Upper lobe of left lung (tissue), 4 donors: ENCODE measurements at regions not wholly inside any gene's neighbourhood (a gene's known extent, or its start where the extent isn't known, plus 50 kb on each side); places are given as distances from the start of the nearest gene placed in this dataset.

Source experiments
- POLR2A ChIP-seq, 4 donors: fragments of 450-650 bp; IDR thresholded peaks; one replicate each; pipeline ENCODE4 v1.5.1; 2016 to 2017; ENCODE audit warnings: antibody characterized with exemption in 4 of 4, mild to moderate bottlenecking in 2 of 4
- POLR2AphosphoS5 ChIP-seq, 2 donors: sonication (generic); formaldehyde crosslinking; IDR thresholded peaks; one replicate each; pipeline ENCODE4 v1.5.1; 2017; ENCODE audit warnings: antibody characterized with exemption in 2 of 2
- TF ChIP-seq, protein P1 (sequence below), 6 experiments: fragments of 450-650 bp in 4 of 6; fragments of 200-600 bp in 2 of 6; sonication (generic) in 2 of 6; IDR thresholded peaks; one replicate each; pipeline ENCODE4 v1.5.1; 2016 to 2019; ENCODE audit warnings: antibody characterized with exemption in 6 of 6

GRCh38 chr11:103829596-103829995 lies 206.8 kb upstream of the DDI1 start:
- TF ChIP-seq, protein P1, sequence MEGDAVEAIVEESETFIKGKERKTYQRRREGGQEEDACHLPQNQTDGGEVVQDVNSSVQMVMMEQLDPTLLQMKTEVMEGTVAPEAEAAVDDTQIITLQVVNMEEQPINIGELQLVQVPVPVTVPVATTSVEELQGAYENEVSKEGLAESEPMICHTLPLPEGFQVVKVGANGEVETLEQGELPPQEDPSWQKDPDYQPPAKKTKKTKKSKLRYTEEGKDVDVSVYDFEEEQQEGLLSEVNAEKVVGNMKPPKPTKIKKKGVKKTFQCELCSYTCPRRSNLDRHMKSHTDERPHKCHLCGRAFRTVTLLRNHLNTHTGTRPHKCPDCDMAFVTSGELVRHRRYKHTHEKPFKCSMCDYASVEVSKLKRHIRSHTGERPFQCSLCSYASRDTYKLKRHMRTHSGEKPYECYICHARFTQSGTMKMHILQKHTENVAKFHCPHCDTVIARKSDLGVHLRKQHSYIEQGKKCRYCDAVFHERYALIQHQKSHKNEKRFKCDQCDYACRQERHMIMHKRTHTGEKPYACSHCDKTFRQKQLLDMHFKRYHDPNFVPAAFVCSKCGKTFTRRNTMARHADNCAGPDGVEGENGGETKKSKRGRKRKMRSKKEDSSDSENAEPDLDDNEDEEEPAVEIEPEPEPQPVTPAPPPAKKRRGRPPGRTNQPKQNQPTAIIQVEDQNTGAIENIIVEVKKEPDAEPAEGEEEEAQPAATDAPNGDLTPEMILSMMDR (IDR thresholded peaks at IDR 0.05) = no peak
- no peak for TF ChIP-seq POLR2A (IDR thresholded peaks at IDR 0.05)
- TF ChIP-seq POLR2AphosphoS5 (IDR thresholded peaks at IDR 0.05) = no peak
